NCI-H1436 (cell line): ENCODE measurements at regions not wholly inside any gene's neighbourhood (a gene's known extent, or its start where the extent isn't known, plus 50 kb on each side); places are given as distances from the start of the nearest gene placed in this dataset.

Source experiments
- DNase-seq: peaks from one replicate; lab custom pipeline; 2025; lab: John Stamatoyannopoulos, UW

- no peak for DNase-seq
Measured at GRCh38 chr7:25752967-25753791, 398.8 kb upstream of the NFE2L3 start.

GRCh38 chr7:25753837-25754236, 398.2 kb upstream of the NFE2L3 start:
- DNase-seq, result no peak

GRCh38 chr7:25754333-25754732, 397.7 kb upstream of the NFE2L3 start:
- no peak for DNase-seq

GRCh38 chr7:25754751-25755150, 397.2 kb upstream of the NFE2L3 start:
- DNase-seq, result no peak

GRCh38 chr7:25756601-25757000, 395.4 kb upstream of the NFE2L3 start:
- DNase-seq, result no peak

GRCh38 chr7:25758559-25758958, 393.4 kb upstream of the NFE2L3 start:
- DNase-seq, result peak; percentile 81

- DNase-seq, result peak; percentile 74
Measured at GRCh38 chr7:25759286-25759685, 392.7 kb upstream of the NFE2L3 start.

GRCh38 chr7:25759748-25760147, 392.2 kb upstream of the NFE2L3 start:
- peak; percentile 46 for DNase-seq

- DNase-seq, result no peak
Measured at GRCh38 chr7:25762511-25763462, 389.2 kb upstream of the NFE2L3 start.

GRCh38 chr7:25763463-25763860, 388.5 kb upstream of the NFE2L3 start:
- no peak for DNase-seq

- no peak for DNase-seq
Measured at GRCh38 chr7:25765110-25765655, 386.8 kb upstream of the NFE2L3 start.

- DNase-seq, result no peak
Measured at GRCh38 chr7:25770235-25770634, 381.8 kb upstream of the NFE2L3 start.

- no peak for DNase-seq
Measured at GRCh38 chr7:25770670-25771069, 381.3 kb upstream of the NFE2L3 start.

- DNase-seq, result no peak
Measured at GRCh38 chr7:25771491-25771890, 380.5 kb upstream of the NFE2L3 start.

- DNase-seq, result no peak
Measured at GRCh38 chr7:25772802-25773201, 379.2 kb upstream of the NFE2L3 start.

- no peak for DNase-seq
Measured at GRCh38 chr7:25774675-25775074, 377.3 kb upstream of the NFE2L3 start.

GRCh38 chr7:25775570-25775969, 376.4 kb upstream of the NFE2L3 start:
- no peak for DNase-seq

GRCh38 chr7:25775999-25776743, 375.8 kb upstream of the NFE2L3 start:
- DNase-seq, result no peak

- no peak for DNase-seq
Measured at GRCh38 chr7:25776744-25777123, 375.3 kb upstream of the NFE2L3 start.

- DNase-seq, result peak; percentile 77
Measured at GRCh38 chr7:25777969-25778708, 373.9 kb upstream of the NFE2L3 start.

GRCh38 chr7:25779002-25779546, 372.9 kb upstream of the NFE2L3 start:
- no peak for DNase-seq
